ENCODE measurements at regions not wholly inside any gene's neighbourhood (a gene's known extent, or its start where the extent isn't known, plus 50 kb on each side); places are given as distances from the start of the nearest gene placed in this dataset.
"Not testable (repeated sequence)": the region's sequence is repeated elsewhere in the genome, so short reads cannot be mapped to it uniquely, and the experiment has no call there.

- no peak for TF ChIP-seq CTCF (IDR thresholded peaks at IDR 0.05; ENCODE audit: insufficient read depth, low read length)
- DNase-seq (ENCODE audit: low read depth) = no peak
- no peak overlapping the region for H3K4me3 ChIP-seq (ENCODE audit: low read depth, low read length)
These were observed 304.1 kb downstream of the FGF10 start for GRCh38 chr5:44085083-44085482.

DNA sequence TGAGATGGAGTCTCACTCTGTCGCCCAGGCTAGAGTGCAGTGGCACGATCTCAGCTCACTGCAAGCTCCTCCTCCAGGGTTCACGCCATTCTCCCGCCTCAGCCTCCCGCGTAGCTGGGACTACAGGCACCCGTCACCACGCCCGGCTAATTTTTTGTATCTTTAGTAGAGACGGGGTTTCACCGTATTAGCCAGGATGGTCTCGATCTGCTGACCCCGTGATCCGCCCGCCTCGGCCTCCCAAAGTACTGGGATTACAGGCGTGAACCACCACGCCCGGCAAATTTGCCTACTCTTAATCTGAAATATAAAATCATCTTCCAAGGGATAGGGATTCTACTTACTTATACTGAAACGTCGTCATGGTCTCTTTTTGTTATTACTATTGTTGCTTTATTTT is 314.7 kb downstream of the FGF10 start:
- DNase-seq (ENCODE audit: low read depth); H3K4me3 ChIP-seq (ENCODE audit: low read depth, low read length): not testable (repeated sequence)

GRCh38 chr5:44051591-44051990 is 337.6 kb downstream of the FGF10 start:
- no peak overlapping the region for H3K4me3 ChIP-seq (ENCODE audit: low read depth, low read length)
- TF ChIP-seq CTCF (IDR thresholded peaks at IDR 0.05; ENCODE audit: insufficient read depth, low read length) = no peak
- DNase-seq (ENCODE audit: low read depth) = no peak

DNA sequence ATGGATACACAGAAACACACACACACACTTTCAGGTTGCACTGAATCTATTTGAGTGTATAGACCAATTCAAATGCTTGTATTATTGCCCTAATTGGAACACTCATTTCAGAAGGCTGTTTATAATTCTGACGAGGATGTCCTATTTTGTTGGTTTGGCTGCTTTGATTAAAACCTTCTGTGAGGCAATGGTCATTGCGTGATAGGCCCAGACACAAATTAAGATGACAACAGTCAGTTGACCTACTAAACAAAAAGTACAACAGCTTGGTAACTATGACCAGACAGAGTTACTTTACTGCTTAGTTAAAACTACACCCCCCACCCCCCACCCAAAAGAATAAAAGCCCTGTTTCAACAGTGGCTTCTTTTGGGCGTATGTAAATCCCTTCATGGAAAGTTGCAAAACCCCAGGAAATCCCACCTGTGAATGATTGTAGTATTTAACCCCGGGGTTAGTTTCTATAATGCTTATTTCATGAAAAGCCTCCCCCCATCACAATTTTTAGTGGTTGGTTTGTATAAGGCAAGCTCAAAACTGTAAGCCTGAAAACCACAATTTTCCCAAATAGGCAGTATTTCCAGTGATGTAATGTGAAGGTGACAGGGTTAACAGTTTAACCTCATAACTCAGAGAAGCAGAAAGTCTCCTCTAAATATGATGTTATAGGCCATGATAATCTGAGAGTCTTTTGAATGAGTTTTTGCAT is 340.8 kb downstream of the FGF10 start:
- H3K4me3 ChIP-seq (ENCODE audit: low read depth, low read length) = no peak overlapping the region
- DNase-seq (ENCODE audit: low read depth) = no peak
- TF ChIP-seq CTCF (IDR thresholded peaks at IDR 0.05; ENCODE audit: insufficient read depth, low read length) = no peak

DNA sequence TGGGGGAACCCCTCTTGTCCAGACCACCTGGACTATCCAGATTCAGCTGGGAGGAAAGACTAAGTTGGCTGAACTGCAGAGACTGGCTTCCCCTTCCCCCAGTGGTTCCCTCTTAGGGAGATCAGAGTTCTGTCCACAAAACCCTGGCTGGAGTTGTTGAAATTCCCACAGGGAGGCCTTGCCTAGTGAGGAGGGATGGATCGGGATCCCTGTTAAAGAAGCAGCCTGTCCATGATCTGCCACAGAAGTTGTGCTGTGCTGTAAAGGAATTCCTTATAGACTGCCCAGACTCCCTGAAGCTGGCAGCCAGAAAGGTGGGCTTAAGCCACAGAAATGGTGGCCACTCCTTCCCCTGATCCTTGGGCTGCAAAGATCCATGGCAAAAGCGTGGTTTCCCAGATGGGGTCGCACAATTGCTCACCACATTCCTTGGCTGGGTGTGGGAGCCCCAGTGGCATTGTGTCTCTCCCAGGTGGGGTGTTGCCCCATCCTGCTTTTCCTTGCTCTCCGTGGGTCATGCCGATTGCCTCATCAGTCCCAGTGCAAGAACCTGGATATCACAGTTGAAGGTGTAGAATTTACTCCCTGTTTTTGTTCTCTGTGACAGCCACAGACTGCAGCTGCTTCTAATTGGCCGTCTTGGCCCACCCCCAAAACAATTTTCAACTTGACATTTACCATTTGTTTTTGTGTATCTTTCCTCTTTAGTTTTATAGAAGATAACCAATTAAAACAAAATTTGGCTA is 342.4 kb downstream of the FGF10 start:
- TF ChIP-seq CTCF (IDR thresholded peaks at IDR 0.05; ENCODE audit: insufficient read depth, low read length) = no peak
- no peak overlapping the region for H3K4me3 ChIP-seq (ENCODE audit: low read depth, low read length)
- DNase-seq (ENCODE audit: low read depth) = no peak

DNA sequence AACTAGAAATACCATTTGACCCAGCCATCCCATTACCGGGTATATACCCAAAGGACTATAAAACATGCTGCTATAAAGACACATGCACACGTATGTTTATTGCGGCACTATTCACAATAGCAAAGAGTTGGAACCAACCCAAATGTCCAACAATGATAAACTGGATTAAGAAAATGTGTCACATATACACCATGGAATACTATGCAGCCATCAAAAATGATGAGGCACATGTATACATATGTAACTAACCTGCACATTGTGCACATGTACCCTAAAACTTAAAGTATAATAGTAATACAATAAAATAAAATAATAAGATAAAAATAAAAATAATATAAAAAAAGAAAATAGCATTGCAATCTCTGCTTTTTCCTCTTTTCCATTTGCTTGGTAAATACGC is 344.7 kb downstream of the FGF10 start:
- DNase-seq (ENCODE audit: low read depth); H3K4me3 ChIP-seq (ENCODE audit: low read depth, low read length): not testable (repeated sequence)

DNA sequence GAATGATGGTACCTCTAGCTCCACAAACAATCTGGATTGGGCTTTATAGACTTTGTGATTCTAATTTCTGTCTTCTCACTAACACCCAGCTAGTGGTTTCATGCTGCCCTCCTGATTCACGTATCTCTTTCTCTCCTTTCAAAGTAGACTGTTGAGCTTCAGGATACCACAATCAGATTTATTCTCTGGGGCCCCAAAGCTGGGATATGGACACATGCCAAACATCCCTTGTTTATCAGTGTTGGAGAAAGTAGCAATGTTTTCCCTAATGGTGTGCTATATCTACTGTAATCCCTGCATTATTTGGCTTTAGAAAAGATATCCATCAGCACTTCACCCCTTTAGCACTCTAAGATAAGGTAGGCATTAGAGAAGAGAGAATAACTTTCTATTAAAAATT is 361.0 kb downstream of the FGF10 start:
- TF ChIP-seq CTCF (IDR thresholded peaks at IDR 0.05; ENCODE audit: insufficient read depth, low read length) = no peak
- no peak for DNase-seq (ENCODE audit: low read depth)
- H3K4me3 ChIP-seq (ENCODE audit: low read depth, low read length) = no peak overlapping the region

GRCh38 chr5:44022622-44023021 is 366.6 kb downstream of the FGF10 start:
- no peak overlapping the region for H3K4me3 ChIP-seq (ENCODE audit: low read depth, low read length)
- DNase-seq (ENCODE audit: low read depth) = no peak
- no peak for TF ChIP-seq CTCF (IDR thresholded peaks at IDR 0.05; ENCODE audit: insufficient read depth, low read length)
